NCI-H2029 (cell line): ENCODE measurements at regions not wholly inside any gene's neighbourhood (a gene's known extent, or its start where the extent isn't known, plus 50 kb on each side); places are given as distances from the start of the nearest gene placed in this dataset.
"Not testable (repeated sequence)": the region's sequence is repeated elsewhere in the genome, so short reads cannot be mapped to it uniquely, and the experiment has no call there.

Experiments
- DNase-seq: peaks from one replicate; lab custom pipeline; 2025; lab: John Stamatoyannopoulos, UW

DNA sequence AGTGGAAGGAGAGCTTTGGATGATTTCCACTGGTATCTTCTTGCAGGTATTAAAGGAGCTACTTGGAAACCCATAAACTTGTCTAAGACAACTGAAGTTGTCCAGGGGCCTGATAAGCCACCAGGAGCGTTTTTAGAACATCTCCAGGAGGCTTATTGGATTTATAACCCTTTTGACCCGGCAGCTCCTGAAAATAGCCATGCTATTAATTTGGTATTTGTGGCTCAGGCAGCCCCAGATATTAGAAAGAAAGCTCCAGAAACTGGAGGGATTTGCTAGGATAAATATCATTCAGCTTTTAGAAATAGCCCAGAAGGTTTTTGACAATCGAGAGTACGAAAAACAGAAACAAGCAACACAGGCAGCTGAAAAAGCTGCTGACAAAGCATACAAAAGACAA, 461.0 kb upstream of the HTR1E start:
- no peak for DNase-seq

DNA sequence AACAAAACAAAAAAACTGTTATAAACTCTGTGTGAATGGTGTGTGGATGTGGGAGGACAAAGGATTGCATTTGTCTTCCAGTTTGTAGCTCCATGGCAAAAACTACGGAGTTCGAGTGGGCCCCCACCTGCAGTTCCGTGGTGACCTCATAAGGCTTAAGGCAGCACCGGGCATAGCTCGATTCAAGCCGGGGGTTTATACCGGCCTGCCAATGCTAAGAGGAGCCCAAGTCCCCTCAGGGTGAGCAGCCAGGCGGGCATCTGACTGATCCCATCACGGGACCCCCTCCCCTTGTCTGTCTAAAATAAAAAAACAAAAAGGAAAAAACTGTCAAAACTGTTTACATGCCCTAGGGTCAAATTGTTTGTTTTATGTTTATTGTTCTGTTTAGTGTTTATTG, 463.2 kb upstream of the HTR1E start:
- no peak for DNase-seq

DNA sequence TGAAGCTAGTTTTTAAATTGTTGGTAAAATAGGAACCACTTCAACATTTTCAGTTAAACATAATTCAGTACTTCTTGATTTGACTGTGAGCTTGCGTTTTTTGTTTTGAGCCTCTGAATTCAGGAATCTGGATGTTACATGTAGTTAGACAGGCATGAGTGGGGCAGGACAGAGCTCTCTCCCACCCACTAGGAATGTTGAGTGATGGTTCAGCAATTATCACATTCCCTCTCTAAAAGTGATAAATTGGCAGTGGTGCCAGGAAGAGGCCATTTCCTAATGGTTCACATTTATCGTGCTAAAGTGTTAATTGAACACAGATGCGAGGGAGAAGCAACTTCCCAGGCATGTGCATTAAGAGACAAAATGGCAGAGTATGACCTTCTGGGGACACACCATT, 465.5 kb upstream of the HTR1E start:
- no peak for DNase-seq

DNA sequence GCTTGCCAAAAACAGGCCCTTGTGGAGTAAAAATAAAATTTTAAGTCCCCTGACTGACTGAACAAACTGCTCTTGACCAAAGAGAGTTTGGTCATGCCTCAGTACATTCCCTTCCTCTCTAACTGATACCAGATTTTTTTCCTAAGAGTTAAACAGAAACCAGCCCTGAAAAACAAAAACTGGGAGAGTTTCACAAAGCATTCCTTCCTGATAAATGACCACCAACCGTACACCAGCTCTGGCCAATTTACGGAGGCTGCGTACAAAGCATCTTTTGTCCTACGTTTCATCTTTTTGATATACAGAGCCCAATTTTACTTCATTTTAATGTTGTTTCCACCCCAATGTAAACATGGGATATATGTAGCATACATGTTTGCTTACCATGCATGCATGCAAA, 477.4 kb upstream of the HTR1E start:
- DNase-seq: no peak

DNA sequence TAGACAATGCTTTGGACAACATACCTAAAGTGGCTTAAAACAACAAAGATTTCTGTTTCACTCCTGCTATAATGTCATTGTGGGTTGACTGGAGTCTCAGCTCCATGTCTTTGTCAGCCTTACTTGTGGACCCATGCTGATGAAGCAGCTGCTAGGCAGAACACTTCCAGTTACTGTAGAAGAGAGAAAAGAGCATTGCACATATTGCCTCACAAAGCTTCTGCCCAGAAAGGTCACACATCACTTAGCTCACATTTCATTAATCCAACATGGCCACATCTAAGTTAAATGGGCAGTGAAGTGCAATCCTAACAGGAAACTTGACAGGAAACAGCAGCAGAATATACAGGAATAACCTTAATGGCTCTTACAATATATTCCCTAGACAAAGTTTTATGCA, 480.5 kb upstream of the HTR1E start:
- DNase-seq: no peak

DNA sequence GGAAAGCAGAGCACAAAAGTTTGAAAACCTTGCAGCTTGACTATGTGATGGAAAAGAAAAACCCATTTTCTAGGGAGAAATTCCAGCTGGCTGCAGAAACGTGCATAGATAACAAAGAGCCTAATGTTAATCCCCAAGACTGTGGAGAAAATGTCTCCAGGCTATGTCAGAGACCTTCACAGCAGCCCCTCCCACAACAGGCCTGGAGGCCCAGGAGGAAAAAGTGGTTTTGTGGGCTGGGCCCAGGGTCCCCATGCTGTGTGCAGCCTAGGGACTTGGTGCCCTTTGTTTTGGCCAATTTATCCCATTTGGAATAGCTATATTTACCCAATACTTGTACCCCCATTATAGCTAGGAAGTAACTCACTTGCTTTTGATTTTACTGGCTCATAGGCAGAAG, 484.1 kb upstream of the HTR1E start:
- DNase-seq: no peak

DNA sequence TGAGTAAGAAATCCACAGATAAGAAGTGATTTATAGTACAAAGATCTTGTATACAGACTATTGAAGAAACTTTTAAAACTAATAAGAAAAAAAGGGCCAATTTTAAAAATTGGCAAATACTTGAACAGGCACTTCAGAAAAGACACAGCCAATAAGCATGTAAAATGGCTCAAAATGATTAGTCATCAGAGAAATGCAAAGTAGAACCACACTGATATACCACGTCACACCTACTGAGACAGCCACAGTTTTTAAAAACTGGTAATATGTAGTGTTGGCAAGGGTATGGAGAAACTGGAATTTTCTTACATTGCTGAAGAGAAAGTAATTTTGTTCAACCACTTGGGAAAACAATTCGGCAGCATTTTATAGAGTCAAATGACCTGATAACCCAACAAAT, 488.9 kb upstream of the HTR1E start:
- DNase-seq: no peak

DNA sequence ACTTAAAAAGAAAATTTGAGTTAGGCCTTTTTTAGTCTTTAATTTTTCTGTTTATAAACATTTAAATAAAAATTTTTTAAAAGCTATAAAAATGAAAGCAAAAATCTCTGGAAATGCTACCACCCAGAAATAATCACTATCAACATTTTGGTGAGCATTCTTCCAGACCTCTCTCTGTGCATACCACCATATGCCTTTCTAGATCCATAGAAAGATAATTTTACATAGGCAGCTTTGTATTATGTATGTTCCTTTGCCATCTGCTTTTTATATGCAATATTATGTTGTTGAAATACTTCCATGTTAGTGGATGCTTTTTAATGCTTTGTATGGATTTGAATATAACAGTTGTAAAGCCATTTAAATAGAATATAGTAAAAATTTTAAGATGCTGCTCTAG, 496.7 kb upstream of the HTR1E start:
- no peak for DNase-seq

DNA sequence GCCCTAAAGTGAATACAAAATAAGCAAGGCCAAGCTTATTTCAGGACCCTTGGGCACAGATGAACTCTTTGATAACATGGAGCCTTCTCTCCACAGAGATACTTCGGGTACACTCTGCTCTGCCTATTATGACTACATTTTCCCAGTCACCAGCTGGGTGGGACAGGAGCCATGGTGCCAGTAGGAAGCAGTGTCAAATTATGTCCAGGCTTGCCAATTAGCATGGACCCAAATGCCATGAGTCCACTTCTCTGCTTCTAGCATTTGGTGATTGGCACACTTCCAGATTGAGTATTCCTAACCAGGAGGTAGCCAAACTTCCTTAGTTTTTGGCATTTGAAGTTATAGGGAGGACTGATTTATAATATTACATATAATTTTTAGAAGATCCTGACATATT, 513.8 kb upstream of the HTR1E start:
- no peak for DNase-seq

DNA sequence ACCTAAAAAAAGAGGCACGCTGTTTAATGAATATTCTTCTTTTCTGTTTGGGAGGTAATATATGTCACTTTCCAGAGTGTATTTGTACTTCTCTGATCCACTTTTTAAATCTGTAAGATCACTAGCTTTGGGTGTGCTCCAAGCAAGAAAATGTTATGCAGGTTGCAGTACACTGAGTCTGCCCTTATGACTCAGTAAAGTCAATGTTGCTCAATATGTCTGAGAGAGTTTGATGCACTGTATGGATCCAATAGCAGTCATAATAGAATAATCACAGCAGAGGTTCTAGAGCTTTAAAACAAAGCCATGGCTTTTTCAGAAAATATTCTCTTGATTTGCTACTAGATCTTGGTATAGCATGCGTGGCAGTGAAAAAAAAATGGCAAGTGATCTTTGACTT, 525.3 kb upstream of the HTR1E start:
- DNase-seq: no peak

DNA sequence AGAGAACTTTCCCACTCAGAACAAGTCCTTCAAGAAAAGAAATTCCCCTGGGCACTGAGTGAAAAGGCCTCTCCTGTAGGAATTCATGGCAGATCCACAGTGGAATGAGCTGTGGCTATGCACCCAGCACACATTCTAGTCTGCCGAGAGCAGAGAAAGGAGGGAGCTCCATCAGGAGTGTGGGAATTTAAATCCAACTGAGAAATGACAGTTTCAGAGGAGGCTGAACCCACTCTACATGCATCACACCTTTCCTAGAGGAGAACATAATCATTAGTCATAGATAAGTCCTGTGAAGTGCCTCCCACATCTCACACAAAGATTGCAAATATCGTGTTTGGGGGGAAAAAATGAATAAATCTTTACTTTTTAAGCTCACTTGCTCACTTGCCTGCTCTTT, 530.2 kb upstream of the HTR1E start:
- DNase-seq: no peak

DNA sequence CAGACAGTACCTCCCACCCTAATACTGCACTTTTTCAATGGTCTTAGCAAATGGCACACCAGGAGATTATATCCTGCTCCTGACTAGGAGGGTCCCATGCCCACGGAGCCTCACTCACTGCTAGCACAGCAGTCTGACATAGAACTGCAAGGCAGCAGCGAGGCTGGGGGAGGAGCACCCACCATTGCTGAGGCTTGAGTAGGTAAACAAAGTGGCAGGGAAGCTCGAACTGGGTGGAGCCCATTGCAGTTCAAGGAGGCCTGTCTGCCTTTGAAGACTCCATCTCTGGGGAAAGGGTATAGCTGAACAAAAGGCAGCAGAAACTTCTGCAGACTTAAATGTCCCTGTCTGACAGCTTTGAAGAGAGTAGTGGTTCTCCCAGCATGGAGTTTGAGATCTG, 544.5 kb upstream of the HTR1E start:
- not testable (repeated sequence) for DNase-seq

DNA sequence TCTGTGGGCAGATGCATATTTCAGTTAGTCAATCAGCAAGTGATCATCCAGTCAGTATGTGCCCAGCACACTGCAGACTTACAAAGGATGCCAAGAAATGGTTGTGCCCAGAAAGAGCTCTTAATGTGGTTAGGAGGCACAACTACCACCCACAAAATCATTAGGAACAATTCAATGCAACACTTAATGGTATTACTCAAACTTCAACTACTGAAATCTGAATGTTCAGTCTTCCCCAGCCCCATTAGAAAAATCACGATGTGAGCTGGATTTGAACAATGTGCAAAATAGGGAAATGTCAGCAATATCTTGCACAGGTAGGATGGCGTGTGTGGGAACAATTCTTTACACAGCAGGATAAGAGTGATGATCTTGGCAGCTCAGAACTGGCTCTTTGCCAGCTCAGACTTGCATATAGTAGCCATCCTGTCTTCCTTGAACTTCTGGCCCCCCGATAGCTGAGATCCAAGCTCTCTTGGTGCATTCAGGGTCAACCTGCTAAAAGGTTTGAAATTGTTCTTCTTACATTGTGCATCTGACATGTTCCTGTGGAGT, 556.7 kb upstream of the HTR1E start:
- DNase-seq: no peak

DNA sequence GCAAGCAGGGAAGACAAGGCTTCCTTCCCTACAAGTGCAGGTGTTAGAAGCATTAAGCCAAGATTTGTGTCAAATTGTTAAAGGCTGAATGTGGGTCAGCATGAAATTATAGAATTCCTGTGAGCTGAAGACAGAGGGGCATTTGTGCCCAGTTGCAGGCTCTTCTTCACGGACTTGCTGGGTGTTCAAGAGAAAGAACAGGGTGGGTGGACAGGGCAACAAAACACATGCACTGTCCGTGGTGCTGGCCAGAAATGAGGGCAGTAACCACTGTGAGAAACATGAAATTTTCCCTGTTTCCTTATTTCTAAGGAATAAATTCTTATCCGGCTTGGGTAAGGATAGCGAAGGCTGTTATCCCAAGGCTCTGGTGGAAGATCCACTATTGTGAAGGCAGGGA, 579.5 kb upstream of the HTR1E start:
- no peak for DNase-seq

DNA sequence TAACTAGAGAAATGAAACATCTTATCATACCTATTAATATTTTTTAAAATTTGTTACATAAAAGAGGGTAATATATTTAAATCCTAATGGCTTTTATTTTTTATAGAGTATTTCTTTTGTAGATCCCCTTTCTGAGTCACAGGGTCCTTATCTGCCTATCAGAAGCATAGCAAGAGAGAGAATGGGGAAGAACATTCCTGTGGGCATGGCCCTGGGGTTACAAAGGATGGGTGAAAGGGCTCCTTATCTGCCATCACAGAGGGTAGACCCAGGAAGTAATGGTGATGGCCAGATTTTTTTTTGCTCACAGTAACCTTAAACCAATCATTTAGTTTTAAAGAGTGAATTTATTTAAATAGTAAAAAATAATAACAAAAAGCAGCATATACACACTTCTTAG, 582.1 kb upstream of the HTR1E start:
- DNase-seq: no peak

DNA sequence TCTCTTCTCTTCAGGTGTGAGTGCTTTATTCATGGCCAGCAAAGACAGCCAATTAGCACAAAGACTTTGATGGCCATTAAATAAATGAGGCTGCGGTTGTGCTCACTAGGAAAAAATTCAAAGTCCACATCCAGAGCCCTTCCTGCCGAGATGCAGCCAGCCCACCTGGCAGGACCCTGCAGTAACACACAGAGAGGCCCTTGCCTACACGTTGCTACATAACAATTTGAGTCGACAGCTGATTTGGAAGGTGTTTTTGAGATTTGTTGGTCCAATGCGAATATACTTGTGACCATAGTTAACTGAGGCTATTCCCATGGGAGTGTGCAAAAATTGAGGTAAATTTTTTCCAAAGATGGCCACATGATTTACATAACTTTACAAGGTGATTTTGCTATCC, 605.4 kb upstream of the HTR1E start:
- DNase-seq: no peak

DNA sequence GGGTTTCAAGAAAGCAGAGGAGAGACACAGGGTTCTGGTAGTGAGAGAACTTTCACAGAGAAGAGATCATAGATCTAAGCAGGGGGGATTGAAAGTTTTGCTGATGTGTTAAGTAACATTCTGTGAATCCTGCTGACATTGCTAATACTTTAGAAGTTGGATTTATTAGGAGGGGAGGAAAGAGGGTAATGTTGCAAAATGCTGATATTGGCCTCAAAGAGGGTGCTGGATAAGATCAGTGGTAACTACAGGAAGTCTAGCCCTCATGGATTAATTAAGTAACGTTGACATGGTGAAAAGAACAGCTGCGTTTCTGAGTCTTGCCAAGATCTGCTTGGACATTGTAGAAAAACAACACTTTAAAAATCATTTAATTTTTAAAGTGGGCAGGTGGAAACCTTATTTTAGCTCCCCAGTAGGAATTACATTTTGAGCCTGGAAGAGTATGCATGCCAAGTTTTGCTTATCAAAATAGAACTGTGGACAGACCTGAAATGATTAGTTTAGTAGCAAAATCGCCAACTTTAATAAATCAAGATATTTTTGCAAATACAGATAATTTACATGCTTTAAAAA, 606.0 kb upstream of the HTR1E start:
- DNase-seq: no peak

DNA sequence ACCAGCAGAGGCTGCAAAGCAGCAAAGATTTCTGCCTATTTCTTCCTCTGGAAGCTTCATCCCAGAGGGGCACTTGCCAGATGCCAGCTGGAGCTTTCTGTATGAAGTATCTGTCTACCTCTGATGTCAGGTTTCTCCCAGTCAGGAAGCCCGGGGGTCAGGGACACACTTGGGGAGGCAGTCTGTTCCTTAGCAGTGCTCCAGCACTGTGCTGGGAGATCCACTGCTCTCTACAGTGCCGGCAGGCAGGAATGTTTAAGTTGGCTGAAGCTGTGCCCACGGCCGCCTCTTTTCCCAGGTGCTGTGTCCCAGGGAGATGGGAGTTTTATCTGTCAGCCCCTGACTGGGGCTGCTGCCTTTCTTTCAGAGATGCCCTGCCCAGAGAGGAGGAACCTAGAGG, 631.1 kb upstream of the HTR1E start:
- no peak for DNase-seq

DNA sequence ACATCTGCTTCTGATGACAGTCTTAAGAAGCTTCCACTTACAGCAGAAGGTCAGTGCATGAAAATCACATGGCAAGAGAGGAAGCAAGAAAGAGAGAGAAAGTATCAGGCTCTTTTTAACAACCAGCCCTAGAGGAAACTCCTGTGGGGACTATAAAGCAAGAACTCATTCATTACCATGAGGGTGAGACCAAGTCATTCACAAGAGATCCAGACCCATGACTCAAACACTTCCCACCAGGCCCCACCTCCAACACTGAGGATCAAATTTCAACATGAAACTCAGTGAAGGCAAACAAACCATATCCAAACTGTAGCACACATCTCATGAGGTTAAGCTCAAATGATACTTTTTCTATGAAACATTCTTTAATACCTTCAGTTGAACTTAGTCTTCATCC, 643.2 kb upstream of the SYNCRIP start:
- DNase-seq: no peak

DNA sequence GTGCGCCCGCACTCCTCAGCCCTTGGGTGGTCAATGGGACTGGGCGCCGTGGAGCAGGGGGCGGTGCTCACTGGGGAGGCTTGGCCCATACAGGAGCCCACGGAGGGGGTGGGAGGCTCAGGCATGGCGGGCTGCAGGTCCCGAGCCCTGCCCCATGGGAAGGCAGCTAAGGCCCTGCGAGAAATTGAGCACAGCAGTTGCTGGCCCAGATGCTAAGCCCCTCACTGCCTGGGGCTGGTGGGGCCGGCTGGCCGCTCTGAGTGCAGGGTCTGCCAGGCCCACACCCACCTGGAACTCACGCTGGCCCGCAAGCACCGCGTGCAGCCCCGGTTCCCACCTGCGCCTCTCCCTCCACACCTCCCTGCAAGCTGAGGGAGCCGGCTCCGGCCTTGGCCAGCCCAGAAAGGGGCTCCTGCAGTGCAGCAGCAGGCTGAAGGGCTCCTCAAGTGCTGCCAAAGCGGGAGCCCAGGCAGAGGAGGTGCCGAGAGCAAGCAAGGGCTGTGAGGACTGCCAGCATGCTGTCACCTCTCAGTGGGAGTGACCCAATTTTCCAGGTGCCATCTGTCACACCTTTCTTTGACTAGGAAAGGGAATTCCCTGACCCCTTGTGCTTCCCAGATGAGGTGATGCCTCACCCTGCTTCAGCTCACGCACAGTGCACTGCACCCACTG, 642.3 kb upstream of the SYNCRIP start:
- not testable (repeated sequence) for DNase-seq

DNA sequence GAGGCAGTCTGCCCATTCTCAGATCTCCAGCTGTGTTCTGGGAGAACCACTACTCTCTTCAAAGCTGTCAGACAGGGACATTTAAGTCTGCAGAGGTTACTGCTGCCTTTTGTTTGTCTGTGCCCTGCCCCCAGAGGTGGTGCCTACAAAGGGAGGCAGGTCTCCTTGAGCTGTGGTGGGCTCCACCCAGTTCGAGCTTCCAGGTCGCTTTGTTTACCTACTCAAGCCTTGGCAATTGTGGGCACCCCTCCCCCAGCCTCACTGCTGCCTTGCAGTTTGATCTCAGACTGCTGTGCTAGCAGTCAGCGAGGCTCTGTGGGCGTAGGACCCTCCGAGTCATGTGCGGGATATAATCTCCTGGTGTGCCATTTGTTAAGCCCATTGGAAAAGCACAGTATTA, 640.9 kb upstream of the SYNCRIP start:
- not testable (repeated sequence) for DNase-seq

DNA sequence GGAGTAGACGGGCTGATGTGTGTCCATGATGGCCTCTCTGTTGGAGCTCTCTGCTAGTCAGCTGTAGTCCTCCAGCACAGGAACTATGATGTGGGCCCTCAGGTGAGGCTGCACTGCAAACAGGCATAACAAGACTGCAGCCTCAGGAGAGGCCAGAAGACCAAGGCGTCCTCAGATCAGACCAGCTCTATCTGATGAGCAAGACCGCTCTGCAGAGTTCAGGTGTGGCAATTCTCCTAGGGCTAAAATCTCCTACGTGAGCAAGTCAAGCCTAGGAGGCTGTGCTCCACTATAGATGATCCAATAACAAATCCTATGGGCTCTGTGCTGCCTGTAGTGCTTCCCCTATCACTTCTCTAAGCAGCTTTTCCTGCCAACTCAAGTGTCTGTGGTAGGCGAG, 633.4 kb upstream of the SYNCRIP start:
- no peak for DNase-seq

DNA sequence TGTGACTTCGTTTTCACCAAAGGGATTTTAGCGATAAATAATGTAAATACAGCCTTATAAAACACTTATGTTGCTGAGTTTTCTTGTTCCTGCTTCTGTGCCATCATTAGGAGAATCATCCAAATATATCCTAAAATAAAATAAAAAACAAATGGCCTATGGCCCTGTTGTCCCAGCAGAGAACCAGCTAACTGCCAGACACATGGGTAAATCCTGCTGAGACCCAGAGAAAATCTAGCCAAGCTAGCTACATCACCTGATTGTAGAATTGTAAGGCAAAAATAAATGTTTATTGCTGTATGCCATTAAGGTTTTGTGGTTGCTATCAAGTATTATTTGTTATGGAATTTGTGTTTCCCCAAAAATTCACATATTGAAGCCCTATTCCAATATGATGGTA, 631.2 kb upstream of the SYNCRIP start:
- no peak for DNase-seq

DNA sequence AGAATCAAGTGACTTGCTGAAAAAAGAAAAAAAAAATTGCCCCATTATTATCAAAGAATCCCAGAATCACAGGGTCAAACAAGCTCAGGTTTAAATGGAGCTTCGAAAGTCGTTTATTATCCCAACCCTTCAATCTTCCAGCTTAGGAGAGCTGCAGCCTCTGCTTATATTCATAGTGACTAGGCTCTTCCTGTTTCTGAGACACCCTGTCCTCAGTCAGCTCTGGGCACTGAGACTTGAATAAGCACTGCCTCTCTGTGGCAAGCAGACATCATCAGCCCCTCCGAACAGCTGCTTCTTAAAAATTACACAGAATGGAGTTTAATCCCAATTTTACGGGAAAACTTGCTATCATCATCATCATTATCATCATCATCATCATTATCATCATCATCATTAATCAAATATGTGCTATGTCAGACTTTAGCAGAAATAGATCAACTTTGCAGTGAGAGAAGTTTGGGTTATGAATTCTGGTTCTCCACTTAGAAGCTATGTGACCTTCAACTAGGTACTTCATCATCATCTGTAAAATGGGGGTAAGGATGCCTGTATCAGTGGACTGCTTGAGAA, 614.0 kb upstream of the SYNCRIP start:
- no peak for DNase-seq
